ENCODE measurements at regions not wholly inside any gene's neighbourhood (a gene's known extent, or its start where the extent isn't known, plus 50 kb on each side); places are given as distances from the start of the nearest gene placed in this dataset.

DNA sequence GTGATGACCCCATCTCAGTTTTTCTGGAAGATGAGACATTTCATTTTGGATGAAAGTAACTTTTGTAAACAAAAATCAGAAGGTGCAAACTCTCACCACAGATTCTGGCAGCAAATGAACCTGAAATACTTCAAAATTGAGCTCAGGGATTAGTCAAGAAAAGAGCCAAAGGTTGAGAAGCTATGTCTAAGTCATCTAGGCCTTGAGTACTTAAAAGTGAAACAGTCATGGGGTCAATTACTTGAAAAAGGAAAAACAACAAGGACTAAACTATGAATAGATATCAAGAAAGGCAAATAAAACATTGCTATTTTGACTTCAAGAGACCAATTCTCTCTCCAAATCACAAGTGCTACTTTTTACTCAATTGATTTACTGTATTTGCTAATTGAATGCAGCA, 285.1 kb downstream of the RBM43 start:
- DNase-seq (ENCODE audit: low spot score): no peak
- in situ Hi-C loops (cut with MboI; ENCODE audit: low sequenced_read_pairs, unreplicated experiment): no loop called here
- TF ChIP-seq, protein P1, sequence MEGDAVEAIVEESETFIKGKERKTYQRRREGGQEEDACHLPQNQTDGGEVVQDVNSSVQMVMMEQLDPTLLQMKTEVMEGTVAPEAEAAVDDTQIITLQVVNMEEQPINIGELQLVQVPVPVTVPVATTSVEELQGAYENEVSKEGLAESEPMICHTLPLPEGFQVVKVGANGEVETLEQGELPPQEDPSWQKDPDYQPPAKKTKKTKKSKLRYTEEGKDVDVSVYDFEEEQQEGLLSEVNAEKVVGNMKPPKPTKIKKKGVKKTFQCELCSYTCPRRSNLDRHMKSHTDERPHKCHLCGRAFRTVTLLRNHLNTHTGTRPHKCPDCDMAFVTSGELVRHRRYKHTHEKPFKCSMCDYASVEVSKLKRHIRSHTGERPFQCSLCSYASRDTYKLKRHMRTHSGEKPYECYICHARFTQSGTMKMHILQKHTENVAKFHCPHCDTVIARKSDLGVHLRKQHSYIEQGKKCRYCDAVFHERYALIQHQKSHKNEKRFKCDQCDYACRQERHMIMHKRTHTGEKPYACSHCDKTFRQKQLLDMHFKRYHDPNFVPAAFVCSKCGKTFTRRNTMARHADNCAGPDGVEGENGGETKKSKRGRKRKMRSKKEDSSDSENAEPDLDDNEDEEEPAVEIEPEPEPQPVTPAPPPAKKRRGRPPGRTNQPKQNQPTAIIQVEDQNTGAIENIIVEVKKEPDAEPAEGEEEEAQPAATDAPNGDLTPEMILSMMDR (IDR thresholded peaks at IDR 0.05; ENCODE audit: borderline replicate concordance, control extremely low read depth, extremely low read depth, insufficient read depth, missing control alignments): no peak

DNA sequence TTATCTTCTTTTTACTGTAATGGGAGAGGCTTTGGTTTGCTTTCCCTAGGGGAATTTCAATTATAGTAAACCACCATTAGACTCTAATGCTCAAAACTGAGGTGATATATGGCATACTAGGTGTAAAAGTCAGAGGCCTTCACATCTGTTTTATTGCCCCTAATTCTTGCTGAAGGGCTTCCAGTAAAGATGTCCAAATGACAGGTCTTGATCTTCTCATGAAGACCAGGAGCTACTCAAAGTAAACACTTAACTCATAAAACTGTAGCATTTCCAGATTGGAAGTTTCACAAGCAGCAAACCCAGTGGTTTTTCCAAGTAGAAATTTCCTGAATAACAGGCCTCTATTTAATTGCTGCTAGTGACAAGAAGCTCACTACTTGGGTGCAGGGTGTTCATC, 286.8 kb downstream of the RBM43 start:
- TF ChIP-seq, protein P1 (IDR thresholded peaks at IDR 0.05; ENCODE audit: borderline replicate concordance, control extremely low read depth, extremely low read depth, insufficient read depth, missing control alignments): no peak
- in situ Hi-C loops (cut with MboI; ENCODE audit: low sequenced_read_pairs, unreplicated experiment): no loop called here
- DNase-seq (ENCODE audit: low spot score): no peak

DNA sequence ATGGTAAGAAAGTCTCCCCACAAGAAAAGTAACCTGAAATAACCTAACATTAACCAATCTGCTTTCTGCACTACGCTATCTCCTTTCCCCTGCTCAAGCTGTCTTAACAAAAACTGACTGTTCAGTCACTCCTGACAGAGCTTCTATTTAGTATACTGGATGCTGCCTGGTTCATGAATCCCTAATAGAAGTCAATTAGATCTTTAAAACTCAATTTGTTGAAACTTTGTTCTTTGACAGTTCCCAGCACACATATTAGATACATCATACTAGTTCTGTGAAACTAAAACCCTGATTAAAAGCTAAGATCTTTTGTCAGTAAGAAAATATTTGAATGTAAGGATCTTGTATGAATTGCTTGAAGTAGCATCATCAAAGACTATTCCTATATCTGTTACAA, 287.4 kb downstream of the RBM43 start:
- no peak for DNase-seq (ENCODE audit: low spot score)
- in situ Hi-C loops (cut with MboI; ENCODE audit: low sequenced_read_pairs, unreplicated experiment): no loop called here
- TF ChIP-seq, protein P1 (IDR thresholded peaks at IDR 0.05; ENCODE audit: borderline replicate concordance, control extremely low read depth, extremely low read depth, insufficient read depth, missing control alignments): no peak

DNA sequence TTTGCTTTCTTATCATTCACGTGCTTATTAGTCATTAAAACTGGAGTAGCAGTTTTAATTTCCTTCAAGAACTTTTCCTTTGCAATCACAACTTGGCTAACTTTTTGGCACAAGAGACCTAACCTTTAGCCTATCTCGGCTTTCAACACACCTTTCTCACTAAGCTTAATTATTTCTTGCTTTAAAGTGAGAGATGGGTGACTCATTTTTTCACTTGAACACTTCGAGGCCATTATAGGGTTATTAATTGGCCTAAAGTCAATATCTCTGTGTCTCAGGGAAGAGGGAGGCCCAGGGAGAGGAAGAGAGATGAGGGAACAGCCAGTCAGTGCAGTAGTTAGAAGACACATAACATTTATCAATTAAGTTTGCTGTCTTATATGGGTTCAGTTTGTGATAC, 289.8 kb downstream of the RBM43 start:
- DNase-seq (ENCODE audit: low spot score): no peak
- TF ChIP-seq, protein P1 (IDR thresholded peaks at IDR 0.05; ENCODE audit: borderline replicate concordance, control extremely low read depth, extremely low read depth, insufficient read depth, missing control alignments): no peak
- in situ Hi-C loops (cut with MboI; ENCODE audit: low sequenced_read_pairs, unreplicated experiment): no loop called here

DNA sequence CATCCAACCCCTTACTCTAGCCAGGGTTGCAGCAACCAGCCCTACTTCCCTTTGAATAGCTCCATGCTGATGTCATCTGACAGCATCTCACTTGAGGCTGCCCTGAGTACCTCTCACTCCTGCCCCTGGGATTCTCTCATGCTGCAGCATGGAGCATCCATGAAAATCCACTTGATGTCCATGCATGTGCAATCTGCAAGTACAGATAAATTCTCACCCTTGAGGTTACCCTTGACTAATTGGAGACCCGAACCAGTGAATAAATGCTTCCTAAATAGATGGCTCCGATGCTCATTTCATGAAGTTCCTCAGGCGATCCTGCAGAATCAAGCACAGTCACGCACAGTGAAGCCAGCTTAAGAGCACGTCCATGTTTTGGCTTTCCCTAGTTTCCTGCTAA, 298.3 kb downstream of the RBM43 start:
- TF ChIP-seq, protein P1 (IDR thresholded peaks at IDR 0.05; ENCODE audit: borderline replicate concordance, control extremely low read depth, extremely low read depth, insufficient read depth, missing control alignments): no peak
- in situ Hi-C loops (cut with MboI; ENCODE audit: low sequenced_read_pairs, unreplicated experiment): no loop called here
- no peak for DNase-seq (ENCODE audit: low spot score)

DNA sequence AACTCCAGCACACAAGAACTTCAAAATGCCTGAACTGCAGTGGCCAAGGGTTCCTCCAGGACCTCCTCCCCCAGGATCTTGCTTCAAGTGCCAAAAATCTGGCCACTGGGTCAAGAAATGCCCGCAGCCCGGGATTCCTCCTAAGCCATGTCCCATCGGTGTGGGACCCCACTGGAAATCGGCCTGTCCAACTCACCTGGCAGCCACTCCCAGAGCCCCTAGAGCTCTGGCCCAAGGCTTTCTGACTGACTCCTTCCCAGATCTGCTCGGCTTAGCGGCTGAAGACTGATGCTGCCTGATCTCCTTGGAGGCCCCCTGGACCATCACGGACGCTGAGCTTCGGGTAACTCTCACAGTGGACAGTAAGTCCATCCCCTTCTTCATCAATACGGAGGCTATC, 306.4 kb downstream of the RBM43 start:
- in situ Hi-C loops (cut with MboI; ENCODE audit: low sequenced_read_pairs, unreplicated experiment): no loop called here
- no peak for DNase-seq (ENCODE audit: low spot score)
- TF ChIP-seq, protein P1 (IDR thresholded peaks at IDR 0.05; ENCODE audit: borderline replicate concordance, control extremely low read depth, extremely low read depth, insufficient read depth, missing control alignments): no peak

DNA sequence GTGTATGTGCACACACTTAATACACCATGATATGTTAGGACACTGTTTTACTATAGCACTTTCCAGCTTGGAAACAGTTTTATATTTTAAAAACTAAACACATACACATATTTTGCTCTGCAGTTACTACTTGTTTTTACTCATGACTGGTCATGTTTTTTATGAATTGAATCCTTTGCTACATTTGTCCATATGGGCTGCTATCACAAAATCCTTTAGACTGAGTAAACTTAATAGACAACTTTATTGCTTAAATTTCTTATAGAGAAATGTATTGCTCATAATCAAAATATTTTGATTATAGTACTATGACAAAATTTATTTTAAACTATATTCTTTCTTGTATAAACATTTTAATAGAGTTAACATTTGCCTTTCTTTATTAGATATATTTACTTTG, 314.8 kb downstream of the RBM43 start:
- no peak for DNase-seq (ENCODE audit: low spot score)
- in situ Hi-C loops (cut with MboI; ENCODE audit: low sequenced_read_pairs, unreplicated experiment): no loop called here
- TF ChIP-seq, protein P1 (IDR thresholded peaks at IDR 0.05; ENCODE audit: borderline replicate concordance, control extremely low read depth, extremely low read depth, insufficient read depth, missing control alignments): no peak

Measured in GM13976 (cell line).